ENCODE measurements at regions not wholly inside any gene's neighbourhood (a gene's known extent, or its start where the extent isn't known, plus 50 kb on each side); places are given as distances from the start of the nearest gene placed in this dataset.

GRCh38 chr9:87083986-87084385, 136.7 kb upstream of the GAS1 start:
- no peak for DNase-seq (ENCODE audit: low read depth)
- TF ChIP-seq CTCF (IDR thresholded peaks at IDR 0.05; ENCODE audit: control insufficient read depth, extremely low read depth, insufficient read depth) = no peak
- no peak overlapping the region for H3K4me3 ChIP-seq (ENCODE audit: low read depth, low read length)

GRCh38 chr9:87084407-87084806, 137.1 kb upstream of the GAS1 start:
- no peak for TF ChIP-seq CTCF (IDR thresholded peaks at IDR 0.05; ENCODE audit: control insufficient read depth, extremely low read depth, insufficient read depth)
- H3K4me3 ChIP-seq (ENCODE audit: low read depth, low read length) = no peak overlapping the region
- no peak for DNase-seq (ENCODE audit: low read depth)

- no peak for TF ChIP-seq CTCF (IDR thresholded peaks at IDR 0.05; ENCODE audit: control insufficient read depth, extremely low read depth, insufficient read depth)
- no peak for DNase-seq (ENCODE audit: low read depth)
- no peak overlapping the region for H3K4me3 ChIP-seq (ENCODE audit: low read depth, low read length)
These were observed 137.8 kb upstream of the GAS1 start for GRCh38 chr9:87085073-87085472.

- no peak overlapping the region for H3K4me3 ChIP-seq (ENCODE audit: low read depth, low read length)
- no peak for DNase-seq (ENCODE audit: low read depth)
- TF ChIP-seq CTCF (IDR thresholded peaks at IDR 0.05; ENCODE audit: control insufficient read depth, extremely low read depth, insufficient read depth) = no peak
These were observed 138.2 kb upstream of the GAS1 start for GRCh38 chr9:87085521-87085920.

GRCh38 chr9:87086221-87086818, 139.0 kb upstream of the GAS1 start:
- TF ChIP-seq CTCF (IDR thresholded peaks at IDR 0.05; ENCODE audit: control insufficient read depth, extremely low read depth, insufficient read depth) = no peak
- DNase-seq (ENCODE audit: low read depth) = no peak
- no peak overlapping the region for H3K4me3 ChIP-seq (ENCODE audit: low read depth, low read length)

- no peak for TF ChIP-seq CTCF (IDR thresholded peaks at IDR 0.05; ENCODE audit: control insufficient read depth, extremely low read depth, insufficient read depth)
- DNase-seq (ENCODE audit: low read depth) = no peak
- no peak overlapping the region for H3K4me3 ChIP-seq (ENCODE audit: low read depth, low read length)
These were observed 139.9 kb upstream of the GAS1 start for GRCh38 chr9:87087197-87087596.

- DNase-seq (ENCODE audit: low read depth) = no peak
- no peak for TF ChIP-seq CTCF (IDR thresholded peaks at IDR 0.05; ENCODE audit: control insufficient read depth, extremely low read depth, insufficient read depth)
- no peak overlapping the region for H3K4me3 ChIP-seq (ENCODE audit: low read depth, low read length)
These were observed 140.9 kb upstream of the GAS1 start for GRCh38 chr9:87088192-87088591.
